Body of pancreas (tissue), 4 donors: ENCODE measurements at regions not wholly inside any gene's neighbourhood (a gene's known extent, or its start where the extent isn't known, plus 50 kb on each side); places are given as distances from the start of the nearest gene placed in this dataset.

Experiments
- ATAC-seq: fragments of 150-250 bp; one replicate; pipeline ENCODE4 v1.9.1; 2016
- DNase-seq, 4 donors: peaks; one replicate each; pipeline ENCODE4 v3.0.0-alpha.2; 2019
- H3K27ac ChIP-seq, 4 donors: fragments of 200-600 bp; sonication (generic); 1 replicate in 3 of 4; 2 replicates in 1 of 4; pipeline versions ENCODE4 v1.5.1 to v1.6.1; 2016 to 2019; ENCODE audit warnings: mild to moderate bottlenecking in 1 of 4, mixed read lengths in 1 of 4, moderate library complexity in 1 of 4
- H3K27me3 ChIP-seq, 2 donors: fragments of 200-600 bp; sonication (generic); one replicate each; pipeline ENCODE4 v1.6.0; 2016; ENCODE audit warnings: mild to moderate bottlenecking in 1 of 2
- H3K36me3 ChIP-seq, 2 donors: fragments of 200-600 bp; sonication (generic); replicated peaks in 1 of 2; 2 replicates each; pipeline ENCODE4 v1.5.1; 2016; ENCODE audit warnings: low read depth in 2 of 2; ENCODE audit not compliant: insufficient read depth in 1 of 2
- H3K4me1 ChIP-seq: fragments of 200-600 bp; sonication (generic); one replicate; pipeline ENCODE4 v1.6.0; 2016
- H3K4me3 ChIP-seq, 2 donors: fragments of 200-600 bp; sonication (generic); 1 replicate in 1 of 2; 2 replicates in 1 of 2; pipeline ENCODE4 v1.5.1; 2016 to 2019
- H3K9me3 ChIP-seq, 3 donors: fragments of 200-600 bp; sonication (generic); 1 replicate in 2 of 3; 2 replicates in 1 of 3; pipeline ENCODE4 v1.5.1; 2016
- CTCF ChIP-seq, 7 experiments: fragments of 450-650 bp in 4 of 7; fragments of 200-600 bp in 3 of 7; sonication (generic) in 3 of 7; IDR thresholded peaks; one replicate each; pipeline ENCODE4 v1.5.1; 2016 to 2019; ENCODE audit warnings: antibody characterized with exemption in 7 of 7
- POLR2A ChIP-seq, 3 donors: fragments of 450-650 bp; IDR thresholded peaks; one replicate each; pipeline ENCODE4 v1.6.1; 2016; ENCODE audit warnings: antibody characterized with exemption in 3 of 3, mild to moderate bottlenecking in 2 of 3
- WGBS, 2 donors: methylation state at CpG; one replicate each; pipeline ENCODE4 v1.1.5; 2017; 5-methylcytosine and 5-hydroxymethylcytosine counted together
- intact Hi-C: fragments of 100-400 bp; cut with DNase I; formaldehyde crosslinking; loops from one replicate; pipeline ENCODE4 v1.15.1; 2023

GRCh38 chr4:128338634-128339355 lies 51.2 kb upstream of the PGRMC2 start:
- H3K27ac ChIP-seq = no peak overlapping the region
- no peak for DNase-seq

DNA sequence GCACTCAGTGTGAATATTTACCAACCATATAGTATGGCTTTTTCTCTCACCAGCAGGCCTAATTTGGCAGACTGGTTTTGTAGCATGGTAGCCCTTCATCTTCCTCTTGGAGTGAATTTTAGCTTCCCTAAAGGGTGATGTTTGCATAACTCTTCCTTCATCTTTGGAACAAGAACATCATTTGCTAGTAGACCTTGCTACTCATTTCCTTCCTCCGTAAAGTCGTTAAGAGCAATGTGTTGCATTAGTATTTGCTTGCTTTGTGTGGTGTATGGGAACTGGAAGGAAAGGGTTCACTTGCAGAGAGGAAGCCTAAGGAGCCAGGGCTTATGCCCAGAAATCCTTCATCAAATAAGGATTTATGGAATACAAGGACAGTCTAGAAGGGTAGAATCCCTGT lies 50.2 kb upstream of the PGRMC2 start:
- intact Hi-C loops = no loop called here
- no peak overlapping the region for H3K4me3 ChIP-seq
- no peak overlapping the region for H3K27ac ChIP-seq
- WGBS, 2 donors = 67 to 93% methylated on average over 2 of the region's 2 CpGs
- no peak for ATAC-seq
- no peak for DNase-seq
- TF ChIP-seq CTCF (IDR thresholded peaks at IDR 0.05) (no peak), POLR2A (IDR thresholded peaks at IDR 0.05) (no peak)
- H3K36me3 ChIP-seq = no peaks in the 10 kb centered on the region
- no peaks in the 10 kb centered on the region for H3K4me1 ChIP-seq
- H3K27me3 ChIP-seq = no peaks in the 10 kb centered on the region
- H3K9me3 ChIP-seq = no peaks in the 10 kb centered on the region

More at GRCh38 chr4:128338634-128339355, 51.2 kb upstream of the PGRMC2 start:
- Histone ChIP-seq H3K36me3 (no peaks in the 10 kb centered on the region), H3K4me3 (no peak overlapping the region), H3K9me3 (no peaks in the 10 kb centered on the region), H3K27me3 (no peaks in the 10 kb centered on the region), H3K4me1 (no peaks in the 10 kb centered on the region)
- 77 to 87% methylated on average over 4 of the region's 4 CpGs for WGBS, 2 donors
- intact Hi-C loops = no loop called here
- TF ChIP-seq CTCF (IDR thresholded peaks at IDR 0.05) (no peak), POLR2A (IDR thresholded peaks at IDR 0.05) (no peak)
- ATAC-seq = peak; percentile 55
